Activated CD4-positive, CD25-positive, alpha-beta regulatory T cell treated with anti-CD3 and anti-CD28 coated beads, Interleukin-2, amount 50 U/mL, for 24 hours (primary cell): ENCODE measurements at regions not wholly inside any gene's neighbourhood (a gene's known extent, or its start where the extent isn't known, plus 50 kb on each side); places are given as distances from the start of the nearest gene placed in this dataset.
"Not testable (repeated sequence)": the region's sequence is repeated elsewhere in the genome, so short reads cannot be mapped to it uniquely, and the experiment has no call there.

Experiments used
- ATAC-seq, 2 donors: fragments of 150-1000 bp; cut with Tn5 transposase; one replicate each; pipeline ENCODE4 v1.10.0; 2021; ENCODE audit warnings: mild to moderate bottlenecking in 1 of 2, moderate library complexity in 1 of 2

DNA sequence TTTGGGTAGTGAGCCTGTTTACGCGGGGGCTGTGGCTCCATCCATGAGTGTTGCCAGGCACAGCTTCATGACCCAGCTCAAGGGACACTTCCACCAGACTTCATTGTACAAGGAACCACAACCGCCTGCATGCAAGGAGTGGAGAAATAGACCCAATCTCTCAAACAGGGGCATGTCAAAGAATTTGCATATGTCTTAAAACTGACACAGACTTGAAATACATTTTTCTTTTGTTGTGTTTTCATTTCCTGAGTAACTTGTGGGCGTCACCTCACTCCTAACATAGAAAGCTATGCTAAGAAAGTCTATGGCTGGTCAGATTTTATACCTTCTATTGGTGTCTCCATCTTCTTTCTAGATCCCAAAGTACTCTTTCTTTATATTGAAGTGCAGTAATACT lies 266.2 kb upstream of the RNF32 start:
- no peak for ATAC-seq

DNA sequence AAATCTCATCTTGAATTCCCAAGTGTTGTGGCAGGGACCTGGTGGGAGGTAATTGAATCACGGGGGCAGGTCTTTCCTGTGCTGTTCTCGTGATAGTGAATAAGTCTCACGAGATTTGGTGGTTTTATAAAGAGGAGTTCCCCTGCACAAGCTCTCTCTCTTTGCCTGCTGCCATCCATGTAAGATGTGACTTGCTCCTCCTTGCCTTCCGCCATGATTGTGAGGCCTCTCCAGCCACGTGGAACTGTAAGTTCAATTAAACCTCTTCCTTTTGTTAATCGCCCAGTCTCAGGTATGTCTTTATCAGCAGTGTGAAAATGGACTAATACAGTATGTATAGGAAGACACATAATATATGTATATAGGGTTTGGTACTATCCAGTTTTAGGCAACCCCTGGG lies 270.6 kb upstream of the RNF32 start:
- not testable (repeated sequence) for ATAC-seq

GRCh38 chr7:156368053-156368843 lies 272.3 kb upstream of the RNF32 start:
- no peak for ATAC-seq

GRCh38 chr7:156363751-156364150 lies 276.8 kb upstream of the RNF32 start:
- no peak for ATAC-seq

GRCh38 chr7:156360835-156361234 lies 279.7 kb upstream of the RNF32 start:
- ATAC-seq: no peak

GRCh38 chr7:156356551-156356950 lies 284.0 kb upstream of the RNF32 start:
- no peak for ATAC-seq

- no peak for ATAC-seq
Observed at GRCh38 chr7:156353352-156353751, 287.2 kb upstream of the RNF32 start.

- ATAC-seq: not testable (repeated sequence)
Observed at GRCh38 chr7:156347703-156348248, 292.8 kb upstream of the RNF32 start.

DNA sequence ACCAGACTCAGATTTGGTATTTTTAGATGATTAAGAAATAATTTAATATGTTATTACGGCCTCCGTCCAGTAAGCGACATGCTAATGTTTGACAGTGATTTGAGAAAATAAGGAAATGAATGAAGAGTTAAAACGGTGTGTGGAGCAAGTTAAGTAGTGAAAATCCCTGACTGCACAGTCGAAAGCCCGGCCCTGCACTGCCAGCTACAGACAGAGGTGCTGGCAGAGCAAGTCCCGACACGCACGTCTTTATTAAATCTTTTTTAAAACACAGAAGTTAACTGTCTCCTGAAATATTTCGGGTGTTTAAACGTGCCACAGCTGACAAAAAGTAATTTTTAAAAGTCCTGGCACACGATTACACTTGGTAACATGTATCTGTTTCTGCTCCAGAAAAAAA lies 293.4 kb upstream of the RNF32 start:
- ATAC-seq: no peak

GRCh38 chr7:156344595-156344994 lies 296.0 kb upstream of the RNF32 start:
- no peak for ATAC-seq

- no peak for ATAC-seq
Observed at GRCh38 chr7:156334636-156335035, 305.9 kb upstream of the RNF32 start.

- no peak for ATAC-seq
Observed at GRCh38 chr7:156327916-156328315, 312.7 kb upstream of the RNF32 start.

GRCh38 chr7:156327474-156327873 lies 313.1 kb upstream of the RNF32 start:
- ATAC-seq: no peak

DNA sequence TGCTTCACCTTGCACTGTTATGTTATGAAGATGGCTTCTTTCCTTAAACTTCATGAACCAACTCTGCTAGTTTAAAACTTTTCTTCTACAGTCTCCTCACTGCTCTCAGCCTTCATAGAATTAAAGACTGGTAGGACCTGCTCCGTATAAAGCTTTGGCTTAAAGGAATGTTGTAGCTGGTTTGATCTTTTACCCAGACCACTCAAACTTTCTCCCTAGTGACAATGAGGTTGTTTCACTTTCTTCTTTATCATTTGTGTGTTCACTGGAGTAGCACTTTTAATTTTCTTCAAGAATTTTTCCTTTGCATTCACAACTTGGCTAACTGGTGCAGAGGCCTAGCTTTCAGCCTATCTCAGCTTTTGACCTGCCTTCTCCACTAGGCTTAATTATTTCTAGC lies 316.4 kb upstream of the RNF32 start:
- ATAC-seq: no peak

DNA sequence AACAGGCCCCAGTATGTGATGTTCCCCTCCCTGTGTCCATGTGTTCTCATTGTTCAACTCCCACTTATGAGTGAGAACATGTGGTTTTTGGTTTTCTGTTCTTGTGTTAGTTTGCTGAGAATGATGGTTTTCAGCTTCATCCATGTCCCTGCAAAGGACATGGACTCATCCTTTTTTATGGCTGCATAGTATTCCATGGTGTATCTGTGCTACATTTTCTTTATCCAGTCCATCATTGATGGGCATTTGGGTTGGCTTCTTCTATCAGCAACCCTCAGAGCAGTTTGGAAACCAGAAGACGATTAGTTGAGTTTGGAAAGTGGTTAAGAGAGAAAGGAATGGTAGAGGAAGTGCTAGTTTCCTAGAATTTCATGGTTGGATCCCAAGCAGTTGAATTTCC lies 319.1 kb upstream of the RNF32 start:
- not testable (repeated sequence) for ATAC-seq

GRCh38 chr7:156318926-156319325 lies 321.6 kb upstream of the RNF32 start:
- no peak for ATAC-seq

GRCh38 chr7:156318426-156318825 lies 322.1 kb upstream of the RNF32 start:
- ATAC-seq: no peak

GRCh38 chr7:156309016-156309620 lies 331.5 kb upstream of the RNF32 start:
- ATAC-seq: no peak

DNA sequence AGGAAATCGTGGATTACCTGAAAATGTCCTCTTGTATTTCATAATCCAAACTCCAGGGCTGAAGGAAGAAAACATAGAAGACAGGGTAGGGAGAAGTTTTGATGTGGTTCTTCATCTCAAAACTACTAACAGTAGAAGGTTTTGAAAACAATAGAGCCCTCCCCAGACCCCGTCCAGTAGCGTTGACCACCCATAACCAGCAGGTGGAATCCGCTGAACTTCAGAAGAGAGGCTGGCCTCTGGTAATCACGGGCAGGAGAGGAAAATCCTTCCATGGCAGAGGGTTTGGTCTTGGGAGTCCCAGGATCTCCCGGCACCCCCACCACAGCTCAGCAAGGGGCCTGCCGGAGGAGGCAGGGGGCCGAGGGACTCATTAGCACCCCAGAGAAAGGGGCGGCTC lies 333.4 kb upstream of the RNF32 start:
- no peak for ATAC-seq

- no peak for ATAC-seq
Observed at GRCh38 chr7:156305351-156305750, 335.2 kb upstream of the RNF32 start.

DNA sequence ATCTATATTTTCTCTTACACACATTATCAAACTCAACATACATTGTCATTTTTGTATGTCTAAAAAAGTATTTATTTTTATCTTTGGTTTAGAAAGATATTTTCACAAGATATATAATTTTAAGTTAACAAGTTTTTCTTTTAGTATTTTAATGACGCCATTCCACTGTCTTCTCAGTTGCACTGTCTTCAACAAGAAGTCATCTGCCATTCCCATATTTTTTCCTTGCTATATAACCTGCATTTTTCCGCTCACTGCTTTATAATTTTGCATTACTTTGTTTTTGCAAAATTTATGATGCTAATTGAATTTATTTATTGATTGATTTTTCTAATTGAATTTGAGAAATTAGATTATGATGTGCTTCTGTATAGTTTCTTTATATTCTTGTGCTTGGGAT lies 357.8 kb upstream of the RNF32 start:
- ATAC-seq: no peak

DNA sequence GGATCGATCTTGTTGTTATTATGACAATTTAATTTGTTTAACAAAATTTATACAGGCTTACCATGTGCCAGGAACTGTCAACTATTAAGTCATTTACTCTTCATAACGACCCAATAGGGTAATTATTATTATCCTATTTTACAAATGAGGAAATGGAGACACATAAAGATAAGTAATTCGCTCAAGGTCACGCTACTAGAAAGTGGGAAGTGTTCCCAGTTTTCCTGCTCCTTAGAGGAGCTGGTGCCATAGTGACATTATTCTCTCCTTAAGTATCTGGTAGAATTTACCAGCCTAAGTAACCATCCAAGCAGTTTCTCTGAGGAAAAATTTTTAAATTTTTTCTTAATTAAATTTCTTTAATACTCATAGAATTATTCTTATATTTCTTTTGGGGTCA lies 360.9 kb upstream of the RNF32 start:
- ATAC-seq: no peak

GRCh38 chr7:156275292-156275691 lies 365.3 kb upstream of the RNF32 start:
- no peak for ATAC-seq

GRCh38 chr7:156274557-156274956 lies 366.0 kb upstream of the RNF32 start:
- no peak for ATAC-seq
